ENCODE measurements at regions not wholly inside any gene's neighbourhood (a gene's known extent, or its start where the extent isn't known, plus 50 kb on each side); places are given as distances from the start of the nearest gene placed in this dataset.
"Not testable (repeated sequence)": the region's sequence is repeated elsewhere in the genome, so short reads cannot be mapped to it uniquely, and the experiment has no call there.

- TF ChIP-seq CTCF (IDR thresholded peaks at IDR 0.05; ENCODE audit: borderline replicate concordance, control extremely low read depth, extremely low read depth, insufficient read depth, missing control alignments) = no peak
- no peak for DNase-seq (ENCODE audit: low spot score)
- in situ Hi-C loops (cut with MboI; ENCODE audit: low sequenced_read_pairs, unreplicated experiment) = no loop called here
Measured at GRCh38 chr10:37010741-37011140, 114.7 kb upstream of the ANKRD30A start.

- in situ Hi-C loops (cut with MboI; ENCODE audit: low sequenced_read_pairs, unreplicated experiment); DNase-seq (ENCODE audit: low spot score): not testable (repeated sequence)
Measured at GRCh38 chr10:37008276-37008675, 117.1 kb upstream of the ANKRD30A start.

- no peak for TF ChIP-seq CTCF (IDR thresholded peaks at IDR 0.05; ENCODE audit: borderline replicate concordance, control extremely low read depth, extremely low read depth, insufficient read depth, missing control alignments)
- no peak for DNase-seq (ENCODE audit: low spot score)
- in situ Hi-C loops (cut with MboI; ENCODE audit: low sequenced_read_pairs, unreplicated experiment) = no loop called here
Measured at GRCh38 chr10:37003126-37003525, 122.3 kb upstream of the ANKRD30A start.

- in situ Hi-C loops (cut with MboI; ENCODE audit: low sequenced_read_pairs, unreplicated experiment); DNase-seq (ENCODE audit: low spot score): not testable (repeated sequence)
Measured at GRCh38 chr10:36995806-36996205, 129.6 kb upstream of the ANKRD30A start.

GRCh38 chr10:36994886-36995285, 130.5 kb upstream of the ANKRD30A start:
- in situ Hi-C loops (cut with MboI; ENCODE audit: low sequenced_read_pairs, unreplicated experiment) = no loop called here
- DNase-seq (ENCODE audit: low spot score) = no peak
- TF ChIP-seq CTCF (IDR thresholded peaks at IDR 0.05; ENCODE audit: borderline replicate concordance, control extremely low read depth, extremely low read depth, insufficient read depth, missing control alignments) = no peak

GRCh38 chr10:36989233-36989632, 136.2 kb upstream of the ANKRD30A start:
- no peak for DNase-seq (ENCODE audit: low spot score)
- no peak for TF ChIP-seq CTCF (IDR thresholded peaks at IDR 0.05; ENCODE audit: borderline replicate concordance, control extremely low read depth, extremely low read depth, insufficient read depth, missing control alignments)
- in situ Hi-C loops (cut with MboI; ENCODE audit: low sequenced_read_pairs, unreplicated experiment) = no loop called here

- no peak for DNase-seq (ENCODE audit: low spot score)
- no peak for TF ChIP-seq CTCF (IDR thresholded peaks at IDR 0.05; ENCODE audit: borderline replicate concordance, control extremely low read depth, extremely low read depth, insufficient read depth, missing control alignments)
- in situ Hi-C loops (cut with MboI; ENCODE audit: low sequenced_read_pairs, unreplicated experiment) = no loop called here
Measured at GRCh38 chr10:36946598-36946997, 178.8 kb upstream of the ANKRD30A start.

- no peak for TF ChIP-seq CTCF (IDR thresholded peaks at IDR 0.05; ENCODE audit: borderline replicate concordance, control extremely low read depth, extremely low read depth, insufficient read depth, missing control alignments)
- in situ Hi-C loops (cut with MboI; ENCODE audit: low sequenced_read_pairs, unreplicated experiment) = no loop called here
- no peak for DNase-seq (ENCODE audit: low spot score)
Measured at GRCh38 chr10:36943544-36943943, 181.9 kb upstream of the ANKRD30A start.
